ENCODE measurements at regions not wholly inside any gene's neighbourhood (a gene's known extent, or its start where the extent isn't known, plus 50 kb on each side); places are given as distances from the start of the nearest gene placed in this dataset.

GRCh38 chr2:203805486-203805838 lies 62.1 kb upstream of the CTLA4 start:
- no peak overlapping the region for H2BK15ac ChIP-seq (ENCODE audit: low read length)
- no peaks in the 10 kb centered on the region for H3K9me3 ChIP-seq (ENCODE audit: insufficient read depth in 2 of 2, low read depth in 1 of 2, low read length in 1 of 2)
- no peaks in the 10 kb centered on the region for H3K79me2 ChIP-seq (ENCODE audit: control insufficient read depth in 1 of 2, insufficient read depth in 2 of 2, low read length in 2 of 2)
- H4K5ac ChIP-seq (ENCODE audit: insufficient read length, low read depth, low read length): no peak overlapping the region
- FAIRE-seq (no peak), DNase-seq (ENCODE audit: low read depth in 1 of 2, low spot score in 2 of 2) (no peak)
- no peak overlapping the region for H2AK5ac ChIP-seq (ENCODE audit: low read depth, low read length)
- 93% methylated on average over 1 of the region's 1 CpG; no CpG with 5 or more reads in 1 of the 2 experiments for WGBS, 2 experiments (ENCODE audit: extremely low coverage in 1 of 2, insufficient coverage in 1 of 2, insufficient read length in 1 of 2, insufficient replicate concordance in 2 of 2, low coverage in 1 of 2, low lambda C conversion rate in 2 of 2, missing lambda C conversion rate in 1 of 2)
- no peak overlapping the region for H2BK20ac ChIP-seq (ENCODE audit: low read length)
- H2BK12ac ChIP-seq (ENCODE audit: low read depth, low read length): no peak overlapping the region
- peaks cover 0 to 4% (median 0%) of the 10 kb centered on the region in 4 experiments; a peak in 2 of 7 replicates for H3K4me1 ChIP-seq (replicated peaks in 1 of 4; ENCODE audit: control insufficient read depth in 3 of 4, insufficient read depth in 4 of 4, low read length in 3 of 4)
- no peak overlapping the region for H3K9ac ChIP-seq (replicated peaks in 1 of 4; ENCODE audit: extremely low read depth in 1 of 4, low read depth in 3 of 4, low read length in 3 of 4)
- no peak overlapping the region for H4K91ac ChIP-seq (replicated peaks; ENCODE audit: insufficient read length, low read length)
- H4K8ac ChIP-seq (ENCODE audit: extremely low read depth, insufficient read depth, low read length): no peak overlapping the region
- H2AFZ ChIP-seq (ENCODE audit: low read length): no peak overlapping the region
- H3K23ac ChIP-seq (ENCODE audit: insufficient read length): no peak overlapping the region
- H3K56ac ChIP-seq (replicated peaks; ENCODE audit: insufficient read length, low read depth, low read length): no peak overlapping the region
- H3K36me3 ChIP-seq (ENCODE audit: control insufficient read depth in 2 of 4, insufficient read depth in 4 of 4, low read length in 3 of 4): no peaks in the 10 kb centered on the region
- no peak overlapping the region for H2BK5ac ChIP-seq (ENCODE audit: low read depth, low read length)
- no peaks in the 10 kb centered on the region for H4K20me1 ChIP-seq (replicated peaks in 1 of 2; ENCODE audit: control insufficient read depth in 1 of 2, insufficient read depth in 2 of 2, low read length in 2 of 2)
- H3K27me3 ChIP-seq (replicated peaks in 1 of 4; ENCODE audit: control insufficient read depth in 3 of 4, extremely low read depth in 1 of 4, insufficient read depth in 3 of 4, low read length in 3 of 4): no peaks in the 10 kb centered on the region
- H3K4ac ChIP-seq (replicated peaks; ENCODE audit: insufficient read length, low read depth, low read length): no peak overlapping the region
- H3K18ac ChIP-seq (ENCODE audit: extremely low read depth, low read length): no peak overlapping the region
- no peak overlapping the region for H3K4me2 ChIP-seq (ENCODE audit: insufficient read depth in 1 of 2, low read depth in 2 of 2, low read length in 2 of 2)
- no peak overlapping the region for H3K27ac ChIP-seq (ENCODE audit: low read depth, low read length)
- ChIA-PET POLR2A (ENCODE audit: partially characterized antibody) (no interaction called here), CTCF (ENCODE audit: partially characterized antibody) (interaction anchor here (1.6 kb wide), 1 partner anchor 9 kb away, joined by 12 read pairs; no protein-coding TSS in a partner anchor)
- H3K23me2 ChIP-seq (ENCODE audit: low read depth, low read length): peaks cover 2% of the 10 kb centered on the region; the same call in 1 of the 2 replicates
- H2BK120ac ChIP-seq (replicated peaks; ENCODE audit: low read depth, low read length): no peak overlapping the region
- H3K79me1 ChIP-seq (ENCODE audit: low read depth, low read length): no peaks in the 10 kb centered on the region
- H3K4me3 ChIP-seq (ENCODE audit: extremely low read depth in 1 of 4, insufficient read depth in 2 of 4, low read depth in 3 of 4, low read length in 4 of 4): no peak overlapping the region
- no peak overlapping the region for H3K14ac ChIP-seq (ENCODE audit: insufficient read length)
- TF ChIP-seq, protein P1, sequence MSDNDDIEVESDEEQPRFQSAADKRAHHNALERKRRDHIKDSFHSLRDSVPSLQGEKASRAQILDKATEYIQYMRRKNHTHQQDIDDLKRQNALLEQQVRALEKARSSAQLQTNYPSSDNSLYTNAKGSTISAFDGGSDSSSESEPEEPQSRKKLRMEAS (IDR thresholded peaks at IDR 0.05): no peak

Measured in H1 (cell line).